DOHH2 (cell line): ENCODE measurements at regions not wholly inside any gene's neighbourhood (a gene's known extent, or its start where the extent isn't known, plus 50 kb on each side); places are given as distances from the start of the nearest gene placed in this dataset.

Experiments
- CTCF ChIP-seq: fragments of 200-600 bp; sonication (generic); IDR thresholded peaks from one replicate; pipeline ENCODE4 v1.5.1; 2014; ENCODE audit warnings: antibody characterized with exemption, mild to moderate bottlenecking, low read depth, low read length; ENCODE audit not compliant: poor library complexity, severe bottlenecking
- EZH2phosphoT487 ChIP-seq: fragments of 200-600 bp; sonication (generic); IDR thresholded peaks from 2 replicates; pipeline ENCODE4 v1.6.1; 2017; ENCODE audit warnings: borderline replicate concordance, mild to moderate bottlenecking, antibody characterized with exemption, low read length, moderate library complexity, mixed read lengths

GRCh38 chr11:104487046-104487806 lies 323.3 kb upstream of the PDGFD start:
- TF ChIP-seq EZH2phosphoT487 (no peak), CTCF (no peak)
